HG03469 (cell line): ENCODE measurements at regions not wholly inside any gene's neighbourhood (a gene's known extent, or its start where the extent isn't known, plus 50 kb on each side); places are given as distances from the start of the nearest gene placed in this dataset.

Source experiments
- ATAC-seq: cut with Tn5 transposase; IDR thresholded peaks from one replicate; pipeline ENCODE4 v1.9.1; 2021; ENCODE audit warnings: mild to moderate bottlenecking, moderate library complexity, moderate number of reproducible peaks; ENCODE audit not compliant: unreplicated experiment

- ATAC-seq: no peak
Measured at GRCh38 chr10:24097751-24098207, 111.2 kb upstream of the KIAA1217 start.

GRCh38 chr10:24104895-24105294 lies 104.0 kb upstream of the KIAA1217 start:
- no peak for ATAC-seq

GRCh38 chr10:24113901-24114300 lies 95.0 kb upstream of the KIAA1217 start:
- no peak for ATAC-seq

- no peak for ATAC-seq
Measured at GRCh38 chr10:24114556-24114955, 94.4 kb upstream of the KIAA1217 start.

- ATAC-seq: no peak
Measured at GRCh38 chr10:24115403-24115802, 93.5 kb upstream of the KIAA1217 start.

- ATAC-seq: no peak
Measured at GRCh38 chr10:24118246-24118645, 90.7 kb upstream of the KIAA1217 start.

GRCh38 chr10:24119896-24120295 lies 89.0 kb upstream of the KIAA1217 start:
- ATAC-seq: no peak

GRCh38 chr10:24120646-24121045 lies 88.3 kb upstream of the KIAA1217 start:
- no peak for ATAC-seq

GRCh38 chr10:24127516-24127915 lies 81.4 kb upstream of the KIAA1217 start:
- no peak for ATAC-seq

GRCh38 chr10:24128066-24128730 lies 80.7 kb upstream of the KIAA1217 start:
- ATAC-seq: no peak

GRCh38 chr10:24132741-24133140 lies 76.2 kb upstream of the KIAA1217 start:
- ATAC-seq: no peak

- ATAC-seq: no peak
Measured at GRCh38 chr10:24133835-24134234, 75.1 kb upstream of the KIAA1217 start.

GRCh38 chr10:24136070-24136469 lies 72.9 kb upstream of the KIAA1217 start:
- no peak for ATAC-seq

- ATAC-seq: no peak
Measured at GRCh38 chr10:24147321-24147720, 61.6 kb upstream of the KIAA1217 start.

GRCh38 chr10:24149640-24150039 lies 59.3 kb upstream of the KIAA1217 start:
- ATAC-seq: no peak

- no peak for ATAC-seq
Measured at GRCh38 chr10:24150853-24151252, 58.1 kb upstream of the KIAA1217 start.

GRCh38 chr10:24152270-24152669 lies 56.7 kb upstream of the KIAA1217 start:
- no peak for ATAC-seq

GRCh38 chr10:24153031-24153430 lies 55.9 kb upstream of the KIAA1217 start:
- ATAC-seq: no peak

GRCh38 chr10:24153537-24153936 lies 55.4 kb upstream of the KIAA1217 start:
- no peak for ATAC-seq

GRCh38 chr10:24156686-24157085 lies 52.3 kb upstream of the KIAA1217 start:
- ATAC-seq: no peak

- no peak for ATAC-seq
Measured at GRCh38 chr10:24157567-24157966, 51.4 kb upstream of the KIAA1217 start.
